GM21367 (cell line): ENCODE measurements at regions not wholly inside any gene's neighbourhood (a gene's known extent, or its start where the extent isn't known, plus 50 kb on each side); places are given as distances from the start of the nearest gene placed in this dataset.
"Not testable (repeated sequence)": the region's sequence is repeated elsewhere in the genome, so short reads cannot be mapped to it uniquely, and the experiment has no call there.

Source experiments
- ATAC-seq: cut with Tn5 transposase; IDR thresholded peaks from one replicate; pipeline ENCODE4 v1.9.1; 2021; ENCODE audit not compliant: unreplicated experiment

GRCh38 chr11:106552694-106553203, 465.5 kb downstream of the GUCY1A2 start:
- ATAC-seq = no peak

GRCh38 chr11:106553304-106553703, 465.0 kb downstream of the GUCY1A2 start:
- ATAC-seq = no peak

- not testable (repeated sequence) for ATAC-seq
These were observed 462.6 kb downstream of the GUCY1A2 start for GRCh38 chr11:106555566-106556250.

- ATAC-seq = no peak
These were observed 452.9 kb downstream of the GUCY1A2 start for GRCh38 chr11:106565326-106565725.

GRCh38 chr11:106568632-106569031, 449.6 kb downstream of the GUCY1A2 start:
- no peak for ATAC-seq

GRCh38 chr11:106577384-106577783, 440.9 kb downstream of the GUCY1A2 start:
- ATAC-seq = not testable (repeated sequence)

GRCh38 chr11:106581399-106581798, 436.9 kb downstream of the GUCY1A2 start:
- no peak for ATAC-seq

GRCh38 chr11:106585061-106585460, 433.2 kb downstream of the GUCY1A2 start:
- ATAC-seq = no peak

GRCh38 chr11:106594751-106595351, 423.4 kb downstream of the GUCY1A2 start:
- no peak for ATAC-seq

GRCh38 chr11:106601684-106602297, 416.5 kb downstream of the GUCY1A2 start:
- no peak for ATAC-seq

- ATAC-seq = no peak
These were observed 409.6 kb downstream of the GUCY1A2 start for GRCh38 chr11:106608677-106609076.

GRCh38 chr11:106614262-106614661, 404.0 kb downstream of the GUCY1A2 start:
- no peak for ATAC-seq

- no peak for ATAC-seq
These were observed 398.8 kb downstream of the GUCY1A2 start for GRCh38 chr11:106619320-106619990.

- no peak for ATAC-seq
These were observed 396.8 kb downstream of the GUCY1A2 start for GRCh38 chr11:106621484-106621883.
